A673 (cell line): ENCODE measurements at regions not wholly inside any gene's neighbourhood (a gene's known extent, or its start where the extent isn't known, plus 50 kb on each side); places are given as distances from the start of the nearest gene placed in this dataset.

Experiments
- BruUV-seq: library from RNA; stranded (reverse); fragments of 400-500 nt; replicated peaks from 2 replicates; lab custom pipeline; 2021; lab: Mats Ljungman, UMichigan
- CTCF ChIA-PET: fragments of 300-600 bp; sonication (Branson Sonifier 250); formaldehyde crosslinking; loops from one replicate; lab custom pipeline; 2022; ENCODE audit warnings: antibody characterized with exemption; lab: Charles Lee
- POLR2A ChIA-PET: fragments of 300-600 bp; sonication (Branson Sonifier 250); formaldehyde crosslinking; loops from one replicate; lab custom pipeline; 2022; ENCODE audit warnings: antibody characterized with exemption; ENCODE audit not compliant: low non-redundant PET; lab: Charles Lee
- DNase-seq: peaks from one replicate; pipeline ENCODE4 v3.0.0-alpha.2; 2015; ENCODE audit warnings: low spot score
- H3K27ac ChIP-seq: fragments of 200-600 bp; sonication (generic); 2 replicates; pipeline ENCODE4 v1.5.1; 2016; ENCODE audit warnings: mixed run types, low read depth, mild to moderate bottlenecking, mixed read lengths, antibody characterized with exemption, low read length; ENCODE audit not compliant: poor library complexity, severe bottlenecking
- H3K27me3 ChIP-seq: fragments of 200-600 bp; sonication (generic); replicated peaks from 2 replicates; pipeline ENCODE4 v1.6.1; 2017; ENCODE audit warnings: mixed run types, low read depth, mild to moderate bottlenecking, mixed read lengths, antibody characterized with exemption, low read length; ENCODE audit not compliant: insufficient read depth, poor library complexity
- H3K36me3 ChIP-seq: fragments of 200-600 bp; sonication (generic); 2 replicates; pipeline ENCODE4 v1.6.1; 2016; ENCODE audit warnings: mixed run types, mild to moderate bottlenecking, mixed read lengths, antibody characterized with exemption, low read length; ENCODE audit not compliant: insufficient read depth, poor library complexity, severe bottlenecking
- H3K4me1 ChIP-seq: fragments of 200-600 bp; sonication (generic); 2 replicates; pipeline ENCODE4 v1.6.1; 2017; ENCODE audit warnings: mixed run types, mild to moderate bottlenecking, mixed read lengths, antibody characterized with exemption, low read length; ENCODE audit not compliant: insufficient read depth, poor library complexity, severe bottlenecking
- H3K4me3 ChIP-seq: fragments of 200-600 bp; sonication (generic); 2 replicates; pipeline ENCODE4 v1.5.1; 2016; ENCODE audit warnings: low read depth, mixed run types, mild to moderate bottlenecking, mixed read lengths, low read length; ENCODE audit not compliant: poor library complexity, severe bottlenecking
- H3K9me3 ChIP-seq: fragments of 200-600 bp; sonication (generic); 2 replicates; pipeline ENCODE4 v1.6.1; 2016; ENCODE audit warnings: mixed run types, low read depth, mild to moderate bottlenecking, mixed read lengths, antibody characterized with exemption, low read length; ENCODE audit not compliant: poor library complexity, severe bottlenecking
- CTCF ChIP-seq: fragments of 300-800, 200-600 bp; sonication (generic); conservative IDR thresholded peaks from 2 replicates; pipeline ENCODE4 v1.5.1; 2017; ENCODE audit warnings: low read depth, mild to moderate bottlenecking, antibody characterized with exemption, low read length, moderate library complexity, mixed read lengths
- EZH2 ChIP-seq: fragments of 200-600 bp; sonication (generic); IDR thresholded peaks from 2 replicates; pipeline ENCODE4 v1.6.1; 2017; ENCODE audit warnings: borderline replicate concordance, low read depth, mild to moderate bottlenecking, mixed read lengths, antibody characterized with exemption, low read length; ENCODE audit not compliant: poor library complexity, severe bottlenecking
- intact Hi-C: fragments of 100-400 bp; cut with micrococcal nuclease; formaldehyde crosslinking; loops from one replicate; pipeline ENCODE4 v1.10.0; 2022; ENCODE audit not compliant: unreplicated experiment

- intact Hi-C loops = no loop called here
- peak; percentile 43 for DNase-seq
- TF ChIP-seq CTCF (no peak), EZH2 (no peak)
- Histone ChIP-seq H3K27me3 (no peaks in the 10 kb centered on the region), H3K9me3 (no peaks in the 10 kb centered on the region), H3K36me3 (no peaks in the 10 kb centered on the region), H3K4me1 (no peaks in the 10 kb centered on the region), H3K4me3 (no peak overlapping the region), H3K27ac (no peak overlapping the region)
- ChIA-PET CTCF (no interaction called here), POLR2A (no interaction called here)
- BruUV-seq = no TSS peak
Observed at GRCh38 chr2:22282916-22283315, 1102.1 kb upstream of the KLHL29 start.

DNA sequence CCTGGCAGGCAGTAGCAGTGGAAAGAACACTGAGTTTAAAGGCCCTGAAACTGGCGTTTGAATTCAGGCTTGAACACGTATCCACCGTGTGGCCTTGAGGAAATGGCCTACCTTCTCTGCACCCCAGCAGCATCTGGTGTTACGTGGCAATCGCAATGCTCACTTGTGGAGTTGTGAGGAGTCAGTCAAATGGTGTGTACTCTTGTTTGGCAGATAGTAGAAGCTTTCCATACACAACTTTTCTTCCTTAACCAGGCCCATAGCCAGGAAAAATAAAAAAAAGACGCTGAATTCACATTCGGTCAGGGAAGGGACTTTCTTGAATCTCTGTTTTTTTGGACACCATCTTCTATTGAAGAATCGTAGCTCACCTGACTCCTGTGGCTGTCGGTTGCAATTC is 1101.5 kb upstream of the KLHL29 start:
- POLR2A ChIA-PET = interaction anchor here (0.6 kb wide), 1 partner anchor 828 kb away, joined by 3 read pairs; no protein-coding TSS in a partner anchor
- CTCF ChIA-PET = no interaction called here
- no TSS peak for BruUV-seq

GRCh38 chr2:22290302-22290701 is 1094.7 kb upstream of the KLHL29 start:
- no peaks in the 10 kb centered on the region for H3K9me3 ChIP-seq
- TF ChIP-seq EZH2 = no peak
- no peaks in the 10 kb centered on the region for H3K4me1 ChIP-seq
- DNase-seq = no peak
- no TSS peak for BruUV-seq
- CTCF ChIA-PET = no interaction called here
- POLR2A ChIA-PET = no interaction called here
- intact Hi-C loops = no loop called here
- no peak overlapping the region for H3K27ac ChIP-seq
- H3K4me3 ChIP-seq = no peak overlapping the region
- peaks cover 12% of the 10 kb centered on the region for H3K27me3 ChIP-seq
- no peaks in the 10 kb centered on the region for H3K36me3 ChIP-seq

More for the DNA sequence above, 1101.5 kb upstream of the KLHL29 start:
- Histone ChIP-seq H3K27me3 (no peaks in the 10 kb centered on the region), H3K4me1 (no peaks in the 10 kb centered on the region), H3K9me3 (no peaks in the 10 kb centered on the region), H3K4me3 (no peak overlapping the region), H3K27ac (no peak overlapping the region), H3K36me3 (no peaks in the 10 kb centered on the region)
- DNase-seq = no peak
- TF ChIP-seq CTCF = no peak
- TF ChIP-seq EZH2 = no peak
- intact Hi-C loops = no loop called here

DNA sequence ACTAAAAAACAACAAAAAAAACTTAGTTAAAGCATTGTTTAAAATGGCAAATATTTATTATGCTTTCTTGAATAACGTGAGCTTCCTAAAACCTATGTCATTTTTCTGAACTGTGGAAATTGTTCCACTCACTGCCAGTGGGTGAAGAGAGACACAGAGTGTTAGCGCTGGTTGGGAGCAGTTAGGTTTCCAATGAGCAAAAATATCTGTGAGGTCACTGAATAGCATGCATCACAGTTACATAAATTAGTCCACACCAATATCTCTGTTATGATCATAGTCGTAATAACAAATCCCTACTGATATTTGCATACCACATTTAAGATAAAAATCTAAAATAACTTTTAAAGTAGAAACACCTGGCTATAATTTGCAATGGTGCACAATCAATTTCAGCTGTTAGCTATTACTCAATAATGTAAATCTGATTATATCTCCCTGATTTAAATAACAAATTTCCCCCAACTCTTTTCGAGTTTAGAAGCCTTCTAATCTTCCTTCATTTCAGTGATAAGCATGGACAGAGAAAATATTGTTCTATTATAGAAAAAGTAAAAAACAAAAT is 1094.0 kb upstream of the KLHL29 start:
- ChIA-PET POLR2A (no interaction called here), CTCF (no interaction called here)
- intact Hi-C loops = no loop called here
- Histone ChIP-seq H3K4me1 (no peaks in the 10 kb centered on the region), H3K36me3 (no peaks in the 10 kb centered on the region), H3K4me3 (no peak overlapping the region), H3K27me3 (peaks cover 12% of the 10 kb centered on the region), H3K9me3 (no peaks in the 10 kb centered on the region), H3K27ac (no peak overlapping the region)
- TF ChIP-seq CTCF (no peak), EZH2 (no peak)
- DNase-seq = no peak
- no TSS peak for BruUV-seq
